SJCRH30 (cell line): ENCODE measurements at regions not wholly inside any gene's neighbourhood (a gene's known extent, or its start where the extent isn't known, plus 50 kb on each side); places are given as distances from the start of the nearest gene placed in this dataset.

Source experiments
- DNase-seq, 2 experiments: peaks; one replicate each; pipeline ENCODE4 v3.0.0-alpha.2; 2015 to 2020
- H3K27ac ChIP-seq: fragments of 250-450 bp; sonication (Bioruptor Pico); 2 replicates; pipeline ENCODE4 v1.5.1; 2020; ENCODE audit warnings: mild to moderate bottlenecking, moderate library complexity
- H3K27me3 ChIP-seq: fragments of 250-450 bp; sonication (Bioruptor Pico); 2 replicates; pipeline ENCODE4 v1.5.1; 2020; ENCODE audit warnings: mild to moderate bottlenecking, moderate library complexity
- H3K36me3 ChIP-seq: fragments of 250-450 bp; sonication (Bioruptor Pico); 2 replicates; pipeline ENCODE4 v1.5.1; 2020; ENCODE audit warnings: mild to moderate bottlenecking, moderate library complexity
- H3K4me1 ChIP-seq: fragments of 250-450 bp; sonication (Bioruptor Pico); 2 replicates; pipeline ENCODE4 v1.5.1; 2020; ENCODE audit warnings: mild to moderate bottlenecking, moderate library complexity
- H3K4me3 ChIP-seq: fragments of 250-450 bp; sonication (Bioruptor Pico); 2 replicates; pipeline ENCODE4 v1.5.1; 2020; ENCODE audit warnings: mild to moderate bottlenecking, moderate library complexity
- H3K9me3 ChIP-seq: fragments of 250-450 bp; sonication (Bioruptor Pico); replicated peaks from 2 replicates; pipeline ENCODE4 v1.5.1; 2020; ENCODE audit warnings: mild to moderate bottlenecking, moderate library complexity

DNA sequence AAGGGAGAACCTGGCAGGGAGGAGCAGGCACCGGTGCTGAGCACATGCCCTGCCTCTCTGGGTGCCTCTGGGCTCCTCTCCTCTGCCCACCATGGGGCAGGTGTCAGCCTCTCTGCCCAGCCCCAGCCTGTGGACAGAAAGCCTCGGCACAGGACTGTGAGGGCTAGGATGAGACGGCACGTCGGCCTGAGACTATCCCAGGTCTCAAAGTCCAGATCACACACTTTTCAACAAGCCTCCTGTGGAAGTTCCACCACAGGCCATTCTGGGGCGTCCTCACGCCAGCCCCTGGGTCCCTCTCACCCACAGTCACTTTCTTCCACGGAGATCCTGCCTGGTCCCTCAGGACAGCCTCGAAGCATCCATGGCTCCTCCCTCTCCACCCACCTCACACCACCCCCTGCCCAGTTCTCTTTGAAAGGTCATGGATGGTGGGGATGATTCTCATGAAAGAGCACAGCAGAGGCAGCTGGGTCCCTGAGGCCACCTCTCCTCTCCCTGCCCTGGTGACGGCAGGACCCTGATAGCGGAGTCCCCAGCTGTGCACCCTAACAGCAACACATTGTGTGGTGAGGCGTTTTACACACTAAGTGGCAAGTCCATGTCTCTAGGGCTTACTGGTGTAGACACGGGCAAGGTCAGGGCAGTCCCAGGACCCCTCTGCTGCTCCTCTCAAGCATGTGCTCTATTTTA lies 569.4 kb upstream of the SALL3 start:
- no peak for DNase-seq
- no peak overlapping the region for H3K27ac ChIP-seq
- no peaks in the 10 kb centered on the region for H3K27me3 ChIP-seq
- H3K4me1 ChIP-seq: no peaks in the 10 kb centered on the region
- H3K4me3 ChIP-seq: no peak overlapping the region
- H3K36me3 ChIP-seq: no peaks in the 10 kb centered on the region
- no peaks in the 10 kb centered on the region for H3K9me3 ChIP-seq

DNA sequence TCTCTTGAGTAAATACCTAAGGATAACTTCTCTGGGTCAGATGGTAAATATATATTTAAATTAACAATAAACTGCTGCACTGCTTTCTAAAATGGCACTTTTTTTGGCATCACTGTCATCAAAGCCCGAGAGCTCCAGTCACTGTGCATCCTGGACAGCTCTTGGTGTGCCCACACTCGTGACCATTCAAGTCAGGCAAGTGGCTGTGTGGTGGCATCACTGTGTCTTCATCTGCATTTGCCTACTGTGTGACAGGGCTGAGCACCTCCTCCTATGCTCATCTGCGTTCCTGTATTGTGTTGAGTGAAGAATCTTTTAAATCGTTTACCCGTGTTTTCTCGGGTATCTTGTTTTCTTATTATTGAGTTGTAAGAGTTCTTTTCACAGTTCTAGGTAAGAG lies 568.1 kb upstream of the SALL3 start:
- Histone ChIP-seq H3K27ac (no peak overlapping the region), H3K4me1 (no peaks in the 10 kb centered on the region), H3K4me3 (no peak overlapping the region), H3K36me3 (no peaks in the 10 kb centered on the region), H3K27me3 (no peaks in the 10 kb centered on the region), H3K9me3 (no peaks in the 10 kb centered on the region)
- no peak for DNase-seq

DNA sequence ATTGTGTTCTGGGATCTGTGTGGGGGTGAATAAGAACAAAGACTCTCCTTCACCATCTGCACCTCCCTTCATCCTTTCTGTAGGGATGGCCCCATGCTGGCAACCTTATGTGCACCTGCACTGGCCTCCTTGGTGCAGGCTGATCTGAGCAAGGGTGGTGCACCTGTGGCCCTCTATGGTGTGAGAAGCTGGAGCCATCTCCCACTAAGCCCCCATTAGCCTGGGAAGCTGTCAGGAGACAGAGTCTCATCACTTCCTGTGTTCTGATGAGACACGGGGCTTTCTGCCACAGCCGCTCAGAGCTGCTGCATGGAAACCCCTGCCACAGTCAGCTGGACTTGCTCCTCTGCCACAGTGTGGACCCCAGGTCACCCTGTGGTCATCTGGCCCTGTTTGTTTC lies 565.3 kb upstream of the SALL3 start:
- no peak overlapping the region for H3K4me3 ChIP-seq
- H3K4me1 ChIP-seq: no peaks in the 10 kb centered on the region
- no peaks in the 10 kb centered on the region for H3K9me3 ChIP-seq
- no peaks in the 10 kb centered on the region for H3K36me3 ChIP-seq
- H3K27ac ChIP-seq: no peak overlapping the region
- no peak for DNase-seq
- no peaks in the 10 kb centered on the region for H3K27me3 ChIP-seq

DNA sequence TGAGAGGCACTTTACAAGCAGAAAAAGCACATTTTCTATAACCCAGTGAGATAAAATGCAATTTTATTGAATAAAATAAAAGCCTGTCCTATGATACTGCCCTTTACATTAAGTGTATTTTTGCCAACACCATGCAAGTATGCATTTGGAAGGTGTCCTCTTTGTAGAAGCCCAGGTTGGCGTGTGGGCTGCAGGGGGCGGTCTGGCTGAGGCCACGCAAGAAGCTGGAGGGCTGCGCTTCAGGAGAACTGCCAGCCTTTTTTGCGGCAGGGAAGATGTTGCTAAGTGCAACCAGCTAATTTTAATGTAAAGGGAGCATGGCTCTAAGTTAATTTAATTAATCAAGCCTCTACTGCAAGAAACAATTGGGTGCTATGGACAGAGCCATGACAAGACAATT lies 562.8 kb upstream of the SALL3 start:
- H3K4me3 ChIP-seq: no peak overlapping the region
- no peak for DNase-seq
- no peaks in the 10 kb centered on the region for H3K36me3 ChIP-seq
- no peaks in the 10 kb centered on the region for H3K4me1 ChIP-seq
- no peaks in the 10 kb centered on the region for H3K9me3 ChIP-seq
- H3K27ac ChIP-seq: no peak overlapping the region
- no peaks in the 10 kb centered on the region for H3K27me3 ChIP-seq

DNA sequence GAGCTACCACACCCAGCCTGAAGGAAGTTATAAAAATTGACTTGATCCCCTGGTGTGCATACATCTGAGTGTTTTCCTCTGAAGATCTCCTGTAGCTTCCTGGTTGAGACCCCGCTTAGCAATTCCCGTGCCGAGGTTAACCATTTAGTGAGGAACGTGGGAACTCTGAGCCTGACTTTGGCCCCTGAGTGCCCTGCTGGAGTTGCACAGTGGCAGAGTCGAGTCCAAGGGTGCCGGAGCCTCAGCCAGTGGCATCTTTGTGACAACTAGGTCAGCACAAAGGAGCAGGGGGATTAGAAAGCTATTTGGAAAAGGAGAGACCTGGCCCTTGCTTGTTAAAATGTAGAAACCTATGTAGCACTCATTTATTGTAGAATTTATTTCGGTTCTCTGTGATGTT lies 561.2 kb upstream of the SALL3 start:
- Histone ChIP-seq H3K27me3 (no peaks in the 10 kb centered on the region), H3K4me3 (no peak overlapping the region), H3K4me1 (no peaks in the 10 kb centered on the region), H3K9me3 (no peaks in the 10 kb centered on the region), H3K36me3 (no peaks in the 10 kb centered on the region), H3K27ac (no peak overlapping the region)
- no peak for DNase-seq

DNA sequence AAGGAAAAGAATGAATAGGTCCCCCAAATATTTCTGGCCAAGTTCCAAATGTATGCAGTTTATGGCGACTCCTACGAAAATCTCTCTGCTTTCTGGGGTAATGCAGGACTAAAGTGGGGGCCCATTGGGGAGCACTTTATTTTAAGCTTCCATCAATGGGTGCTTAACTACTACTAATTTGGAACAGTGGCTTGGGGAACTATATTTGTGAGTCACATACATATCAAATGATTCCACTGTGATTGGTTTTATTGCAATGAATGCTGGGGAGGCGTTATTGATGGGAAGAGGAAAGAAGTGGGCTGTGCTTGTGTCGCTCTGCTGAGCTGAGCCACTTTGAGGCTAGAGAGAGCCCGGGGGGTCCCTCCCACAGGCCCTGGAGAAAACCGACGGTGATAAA lies 560.4 kb upstream of the SALL3 start:
- no peak for DNase-seq
- H3K36me3 ChIP-seq: no peaks in the 10 kb centered on the region
- no peak overlapping the region for H3K27ac ChIP-seq
- no peaks in the 10 kb centered on the region for H3K9me3 ChIP-seq
- no peaks in the 10 kb centered on the region for H3K27me3 ChIP-seq
- no peak overlapping the region for H3K4me3 ChIP-seq
- no peaks in the 10 kb centered on the region for H3K4me1 ChIP-seq

DNA sequence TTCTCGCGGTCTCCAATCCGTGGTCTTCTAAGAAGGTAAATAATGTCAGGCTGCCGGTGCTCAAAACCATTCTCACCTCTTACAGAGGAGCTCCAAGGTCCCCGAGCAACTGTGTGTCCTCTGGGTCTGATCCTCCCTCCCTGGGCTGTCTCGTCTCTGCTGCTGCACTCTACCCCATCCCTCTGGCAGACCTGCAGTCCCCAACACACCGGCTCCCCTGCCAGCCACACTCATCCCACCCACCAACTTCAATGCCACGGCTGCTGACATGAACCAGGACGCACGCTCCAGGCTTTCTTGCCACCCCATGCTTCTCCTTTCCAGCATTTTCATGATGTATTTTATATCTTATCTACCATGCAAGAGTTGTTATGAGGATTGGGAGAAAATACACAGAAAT lies 559.5 kb upstream of the SALL3 start:
- DNase-seq: no peak
- no peaks in the 10 kb centered on the region for H3K36me3 ChIP-seq
- H3K9me3 ChIP-seq: no peaks in the 10 kb centered on the region
- H3K27ac ChIP-seq: no peak overlapping the region
- H3K4me3 ChIP-seq: no peak overlapping the region
- no peaks in the 10 kb centered on the region for H3K27me3 ChIP-seq
- H3K4me1 ChIP-seq: no peaks in the 10 kb centered on the region

DNA sequence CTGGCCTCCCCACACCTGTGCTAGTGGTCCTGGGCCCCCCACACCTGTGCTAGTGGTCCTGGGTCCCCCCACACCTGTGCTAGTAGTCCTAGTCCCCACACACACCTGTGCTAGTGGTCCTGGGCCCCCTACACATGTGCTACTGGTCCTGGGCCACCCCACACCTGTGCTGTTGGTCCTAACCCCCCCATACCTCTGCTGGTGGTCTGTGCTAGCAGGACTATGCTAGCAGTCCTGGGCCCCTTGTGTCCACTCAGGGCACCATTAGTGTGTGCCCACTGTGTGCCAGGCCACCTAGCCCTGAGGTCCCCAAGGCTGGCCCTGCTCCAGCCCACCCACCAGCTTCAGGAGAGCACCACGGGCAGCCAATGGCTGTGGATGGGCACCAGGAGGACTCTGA lies 558.2 kb upstream of the SALL3 start:
- no peaks in the 10 kb centered on the region for H3K36me3 ChIP-seq
- H3K27me3 ChIP-seq: no peaks in the 10 kb centered on the region
- no peaks in the 10 kb centered on the region for H3K9me3 ChIP-seq
- no peaks in the 10 kb centered on the region for H3K4me1 ChIP-seq
- H3K27ac ChIP-seq: no peak overlapping the region
- DNase-seq: no peak
- no peak overlapping the region for H3K4me3 ChIP-seq

DNA sequence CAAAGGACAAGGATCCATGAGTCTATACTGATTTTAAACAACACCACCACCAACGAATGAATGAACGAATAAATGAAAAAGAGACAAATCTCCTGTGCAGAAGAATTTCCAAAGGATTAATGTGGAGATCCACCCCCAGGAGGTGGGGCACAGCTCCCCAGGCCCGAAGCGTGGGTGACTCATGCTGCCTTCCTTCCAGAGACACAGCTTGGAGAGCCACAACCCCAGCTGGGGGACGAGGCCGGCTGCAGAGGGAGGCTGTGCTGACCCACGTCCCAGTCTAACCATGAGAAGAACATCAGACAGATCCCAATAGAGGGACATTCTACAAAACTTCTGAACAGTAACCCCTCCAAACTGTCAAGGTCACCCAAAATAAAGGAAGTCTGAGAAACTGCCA lies 557.3 kb upstream of the SALL3 start:
- no peaks in the 10 kb centered on the region for H3K27me3 ChIP-seq
- H3K9me3 ChIP-seq: no peaks in the 10 kb centered on the region
- no peaks in the 10 kb centered on the region for H3K36me3 ChIP-seq
- H3K27ac ChIP-seq: no peak overlapping the region
- H3K4me1 ChIP-seq: no peaks in the 10 kb centered on the region
- no peak for DNase-seq
- no peak overlapping the region for H3K4me3 ChIP-seq

DNA sequence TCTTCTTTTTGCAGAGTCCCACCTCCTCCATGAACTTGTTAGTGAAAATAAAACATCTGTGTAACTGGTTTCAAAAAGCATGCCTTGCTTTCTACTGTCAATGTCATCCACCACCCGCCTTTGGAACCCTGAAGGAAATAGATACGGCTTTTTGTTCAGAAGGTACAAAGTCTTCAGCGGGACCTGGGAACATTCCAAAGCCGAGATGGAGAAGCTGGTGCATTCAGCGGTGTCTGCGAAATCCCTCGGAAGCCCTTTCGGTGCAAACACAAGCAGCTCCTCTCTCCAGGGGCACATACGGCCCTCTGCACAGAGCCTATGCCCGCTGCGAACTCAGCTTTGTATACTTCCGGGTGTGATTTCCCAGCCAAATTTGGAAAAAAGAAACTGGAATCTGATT lies 555.8 kb upstream of the SALL3 start:
- H3K4me3 ChIP-seq: no peak overlapping the region
- no peaks in the 10 kb centered on the region for H3K4me1 ChIP-seq
- no peak overlapping the region for H3K27ac ChIP-seq
- H3K36me3 ChIP-seq: no peaks in the 10 kb centered on the region
- DNase-seq: no peak
- H3K9me3 ChIP-seq: no peaks in the 10 kb centered on the region
- no peaks in the 10 kb centered on the region for H3K27me3 ChIP-seq

DNA sequence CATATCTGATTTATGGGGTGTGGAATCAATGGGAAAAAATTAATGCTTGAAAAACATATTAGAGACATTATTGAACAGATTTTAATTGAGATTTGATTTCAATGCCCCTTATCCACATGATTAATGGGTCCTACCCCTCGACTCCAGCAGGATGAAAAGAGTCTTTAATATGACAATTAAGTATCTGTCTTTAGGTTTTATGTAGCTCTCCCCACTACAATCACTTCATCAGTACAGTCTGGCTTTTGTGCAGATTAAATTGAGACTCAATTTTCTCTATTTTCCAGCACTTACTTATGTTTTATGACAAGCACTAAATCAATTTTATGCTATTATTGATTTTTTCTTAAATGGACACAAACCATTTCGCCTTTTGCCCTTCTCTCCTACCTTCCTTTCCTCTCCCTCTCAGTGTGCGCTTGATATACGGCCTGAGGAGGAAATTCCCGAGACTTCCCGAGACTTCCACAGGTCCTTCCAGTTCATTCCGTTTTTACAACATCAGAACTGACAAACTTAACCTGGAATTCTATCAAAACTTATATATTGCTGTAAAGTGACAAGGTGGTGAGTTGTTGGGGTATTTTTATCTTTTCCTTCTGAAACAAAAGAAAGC lies 555.1 kb upstream of the SALL3 start:
- no peak for DNase-seq
- no peaks in the 10 kb centered on the region for H3K36me3 ChIP-seq
- H3K27ac ChIP-seq: no peak overlapping the region
- no peaks in the 10 kb centered on the region for H3K27me3 ChIP-seq
- no peaks in the 10 kb centered on the region for H3K9me3 ChIP-seq
- H3K4me1 ChIP-seq: no peaks in the 10 kb centered on the region
- no peak overlapping the region for H3K4me3 ChIP-seq

DNA sequence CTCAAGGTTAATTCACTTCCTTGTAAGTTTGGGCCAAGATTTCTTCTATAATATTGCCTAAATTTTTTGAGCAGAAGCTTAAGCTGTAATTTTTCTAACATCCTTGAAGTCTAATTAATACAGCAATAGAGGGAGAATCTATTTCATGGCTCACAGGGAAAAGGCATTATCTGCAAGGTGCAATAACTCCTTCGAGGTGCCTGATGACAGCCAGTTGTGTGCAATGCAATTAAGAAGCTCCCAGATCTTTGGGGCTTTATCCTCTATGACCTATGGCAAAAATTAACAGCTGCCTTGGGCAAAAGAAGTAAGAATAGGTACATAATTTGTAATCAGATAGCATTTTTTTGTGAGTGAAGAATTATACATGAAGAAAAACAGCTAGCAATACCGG lies 554.6 kb upstream of the SALL3 start:
- no peak for DNase-seq
- Histone ChIP-seq H3K27me3 (no peaks in the 10 kb centered on the region), H3K27ac (no peak overlapping the region), H3K36me3 (no peaks in the 10 kb centered on the region), H3K4me3 (no peak overlapping the region), H3K4me1 (no peaks in the 10 kb centered on the region), H3K9me3 (no peaks in the 10 kb centered on the region)

DNA sequence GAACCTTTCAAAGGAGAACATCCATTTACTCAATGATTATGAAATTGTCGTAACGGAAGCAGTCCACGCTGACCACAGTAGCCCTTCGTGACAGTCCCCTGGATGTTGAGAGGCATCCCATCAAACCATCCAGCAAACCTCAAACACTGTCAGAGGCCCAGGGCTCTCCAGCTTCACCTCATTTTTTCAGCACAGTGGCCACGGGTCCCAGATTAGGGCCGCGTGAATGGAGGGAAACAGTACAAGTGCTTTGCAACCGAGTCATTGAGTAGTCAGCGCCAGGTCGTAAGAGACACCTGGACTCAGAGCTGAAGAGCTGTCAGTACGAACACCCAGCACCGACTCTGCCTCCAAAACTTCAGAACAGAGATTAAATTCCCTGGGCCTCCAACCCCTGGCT lies 552.5 kb upstream of the SALL3 start:
- Histone ChIP-seq H3K4me1 (no peaks in the 10 kb centered on the region), H3K36me3 (no peaks in the 10 kb centered on the region), H3K27ac (no peak overlapping the region), H3K4me3 (no peak overlapping the region), H3K27me3 (no peaks in the 10 kb centered on the region), H3K9me3 (no peaks in the 10 kb centered on the region)
- DNase-seq: no peak

DNA sequence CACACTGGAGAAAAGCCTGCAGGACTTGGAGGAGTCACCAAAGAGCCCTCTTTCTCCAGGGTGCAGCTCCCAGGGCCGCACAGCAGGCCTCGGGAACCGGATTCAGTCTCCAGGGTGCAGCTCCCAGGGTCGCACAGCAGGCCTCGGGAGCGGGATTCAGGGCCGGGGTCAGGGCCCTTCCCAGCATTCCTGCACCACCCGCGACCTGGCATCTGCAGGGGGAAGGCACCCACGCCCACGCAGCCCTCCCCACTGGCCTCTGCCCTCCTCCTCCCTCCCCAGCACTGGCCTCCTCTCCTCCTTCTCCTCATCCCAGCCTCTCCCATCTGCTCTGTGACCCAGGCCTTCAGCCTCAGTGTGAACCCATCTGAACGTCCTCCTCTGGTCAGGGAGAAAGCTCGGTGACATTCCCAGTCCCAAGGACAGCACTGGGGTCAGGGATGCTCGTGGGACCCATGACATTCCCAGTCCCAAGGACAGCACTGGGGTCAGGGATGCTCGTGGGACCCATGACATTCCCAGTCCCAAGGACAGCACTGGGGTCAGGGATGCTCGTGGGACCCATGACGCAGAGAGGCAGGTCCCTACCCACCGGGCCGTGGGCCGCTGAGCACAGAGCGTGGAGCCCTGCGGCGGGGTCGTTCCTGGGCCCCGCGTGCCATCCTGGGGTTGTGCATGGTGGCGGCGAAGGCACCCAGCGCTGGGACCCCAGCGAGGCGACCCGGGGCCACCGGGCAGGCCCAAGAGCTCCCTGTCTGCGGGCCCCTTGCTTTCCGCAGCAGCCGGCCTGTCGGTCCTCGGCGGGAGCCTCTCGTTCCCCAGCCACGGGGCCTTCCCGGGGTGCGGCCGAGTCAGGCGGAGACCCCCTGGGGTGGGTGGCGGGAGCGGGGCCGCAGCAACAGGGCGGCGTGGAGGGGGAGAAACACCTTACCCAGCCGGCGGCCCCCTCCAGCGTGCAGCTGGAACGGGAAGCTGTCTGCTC lies 550.2 kb upstream of the SALL3 start:
- H3K4me3 ChIP-seq: no peak overlapping the region
- DNase-seq: no peak
- H3K4me1 ChIP-seq: no peaks in the 10 kb centered on the region
- no peaks in the 10 kb centered on the region for H3K9me3 ChIP-seq
- H3K27me3 ChIP-seq: no peaks in the 10 kb centered on the region
- no peak overlapping the region for H3K27ac ChIP-seq
- no peaks in the 10 kb centered on the region for H3K36me3 ChIP-seq

DNA sequence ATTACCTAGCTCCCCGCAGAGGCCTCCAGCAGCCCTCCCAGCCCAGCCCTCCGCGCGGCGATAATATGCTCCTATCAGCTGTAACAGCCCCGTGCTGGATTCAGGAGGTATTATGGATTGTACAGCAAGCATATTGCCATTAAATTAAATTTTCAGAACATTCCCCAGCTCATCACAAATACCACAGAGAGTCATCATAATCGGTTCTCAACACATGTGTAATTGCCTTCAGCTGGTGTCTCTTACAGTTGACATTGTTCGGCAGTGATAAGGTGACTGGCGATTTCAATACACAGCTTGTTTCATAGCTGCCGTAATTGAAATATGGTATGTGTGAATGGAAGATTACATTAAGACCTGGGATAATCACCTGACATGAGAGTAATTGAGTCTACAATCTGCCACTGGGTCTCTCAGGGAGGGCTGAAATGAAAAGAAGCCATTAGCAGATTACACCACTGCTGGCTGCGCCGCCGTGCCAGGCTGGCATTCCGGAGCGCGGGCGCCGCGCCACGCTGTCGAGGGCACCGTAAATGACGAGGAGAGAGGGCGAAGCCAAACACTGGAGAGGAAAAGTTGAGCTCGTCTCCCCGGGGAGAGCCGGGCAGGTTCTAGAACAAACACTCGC lies 549.4 kb upstream of the SALL3 start:
- H3K9me3 ChIP-seq: no peaks in the 10 kb centered on the region
- no peaks in the 10 kb centered on the region for H3K36me3 ChIP-seq
- H3K27me3 ChIP-seq: no peaks in the 10 kb centered on the region
- H3K4me1 ChIP-seq: no peaks in the 10 kb centered on the region
- no peak overlapping the region for H3K27ac ChIP-seq
- DNase-seq: no peak
- no peak overlapping the region for H3K4me3 ChIP-seq
